ENCODE measurements at regions not wholly inside any gene's neighbourhood (a gene's known extent, or its start where the extent isn't known, plus 50 kb on each side); places are given as distances from the start of the nearest gene placed in this dataset.

DNA sequence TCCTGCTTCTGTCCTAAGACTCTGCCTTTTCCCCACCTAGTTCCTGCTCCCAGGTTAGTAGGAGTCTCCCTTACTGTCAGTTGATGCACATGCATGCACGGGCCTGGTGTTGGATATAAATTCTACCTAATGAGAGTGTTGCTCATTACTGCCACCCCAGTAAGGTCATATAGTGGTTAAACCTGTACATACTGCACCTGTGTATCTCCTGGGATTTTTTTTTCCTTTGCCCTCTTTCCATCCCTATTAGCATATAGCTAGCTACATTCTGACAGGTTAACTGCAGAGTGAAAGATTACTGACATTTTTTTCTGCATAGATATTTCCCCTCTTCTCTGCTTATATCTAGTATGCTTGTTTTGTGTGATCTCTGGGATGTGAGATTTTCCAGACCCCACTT lies 201.5 kb upstream of the PIRT start (continued):
- TF ChIP-seq, protein P1, sequence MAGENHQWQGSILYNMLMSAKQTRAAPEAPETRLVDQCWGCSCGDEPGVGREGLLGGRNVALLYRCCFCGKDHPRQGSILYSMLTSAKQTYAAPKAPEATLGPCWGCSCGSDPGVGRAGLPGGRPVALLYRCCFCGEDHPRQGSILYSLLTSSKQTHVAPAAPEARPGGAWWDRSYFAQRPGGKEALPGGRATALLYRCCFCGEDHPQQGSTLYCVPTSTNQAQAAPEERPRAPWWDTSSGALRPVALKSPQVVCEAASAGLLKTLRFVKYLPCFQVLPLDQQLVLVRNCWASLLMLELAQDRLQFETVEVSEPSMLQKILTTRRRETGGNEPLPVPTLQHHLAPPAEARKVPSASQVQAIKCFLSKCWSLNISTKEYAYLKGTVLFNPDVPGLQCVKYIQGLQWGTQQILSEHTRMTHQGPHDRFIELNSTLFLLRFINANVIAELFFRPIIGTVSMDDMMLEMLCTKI (IDR thresholded peaks at IDR 0.05; ENCODE audit: partially characterized antibody), result no peak
- no peak for TF ChIP-seq TBL1XR1 (IDR thresholded peaks at IDR 0.05; ENCODE audit: low read length in 2 of 2)

DNA sequence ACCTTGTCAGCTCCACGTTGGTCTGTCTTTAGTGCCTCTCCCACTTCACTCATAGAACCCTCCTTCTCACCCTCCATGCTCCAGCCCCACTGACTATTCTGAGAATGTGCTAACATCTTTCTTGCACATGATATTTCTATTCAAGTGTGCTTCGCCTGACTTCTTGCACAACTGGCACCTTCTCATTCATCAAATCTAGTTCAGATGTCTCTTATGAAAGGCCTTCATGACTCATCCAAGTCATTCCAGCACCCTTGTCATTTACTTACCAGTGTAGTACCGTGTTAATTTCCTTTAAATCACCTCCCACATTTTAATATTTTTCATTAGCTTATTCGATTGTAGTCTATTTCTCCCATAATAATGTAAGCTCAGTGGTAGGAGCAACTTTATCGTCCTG lies 197.8 kb upstream of the PIRT start:
- FAIRE-seq, result no peak
- no peak overlapping the region for H2AFZ ChIP-seq (ENCODE audit: low read depth, low read length)
- no peak for TF ChIP-seq BRD4 (IDR thresholded peaks at IDR 0.05)
- TF ChIP-seq NRF1 (conservative IDR thresholded peaks at IDR 0.05 in 1 of 2, IDR thresholded peaks at IDR 0.05 in 1 of 2), result no peak
- TF ChIP-seq SRSF7 (optimal IDR thresholded peaks at IDR 0.05; ENCODE audit: low read depth, low read length), result no peak
- TF ChIP-seq, protein P2, sequence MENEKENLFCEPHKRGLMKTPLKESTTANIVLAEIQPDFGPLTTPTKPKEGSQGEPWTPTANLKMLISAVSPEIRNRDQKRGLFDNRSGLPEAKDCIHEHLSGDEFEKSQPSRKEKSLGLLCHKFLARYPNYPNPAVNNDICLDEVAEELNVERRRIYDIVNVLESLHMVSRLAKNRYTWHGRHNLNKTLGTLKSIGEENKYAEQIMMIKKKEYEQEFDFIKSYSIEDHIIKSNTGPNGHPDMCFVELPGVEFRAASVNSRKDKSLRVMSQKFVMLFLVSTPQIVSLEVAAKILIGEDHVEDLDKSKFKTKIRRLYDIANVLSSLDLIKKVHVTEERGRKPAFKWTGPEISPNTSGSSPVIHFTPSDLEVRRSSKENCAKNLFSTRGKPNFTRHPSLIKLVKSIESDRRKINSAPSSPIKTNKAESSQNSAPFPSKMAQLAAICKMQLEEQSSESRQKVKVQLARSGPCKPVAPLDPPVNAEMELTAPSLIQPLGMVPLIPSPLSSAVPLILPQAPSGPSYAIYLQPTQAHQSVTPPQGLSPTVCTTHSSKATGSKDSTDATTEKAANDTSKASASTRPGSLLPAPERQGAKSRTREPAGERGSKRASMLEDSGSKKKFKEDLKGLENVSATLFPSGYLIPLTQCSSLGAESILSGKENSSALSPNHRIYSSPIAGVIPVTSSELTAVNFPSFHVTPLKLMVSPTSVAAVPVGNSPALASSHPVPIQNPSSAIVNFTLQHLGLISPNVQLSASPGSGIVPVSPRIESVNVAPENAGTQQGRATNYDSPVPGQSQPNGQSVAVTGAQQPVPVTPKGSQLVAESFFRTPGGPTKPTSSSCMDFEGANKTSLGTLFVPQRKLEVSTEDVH (IDR thresholded peaks at IDR 0.05; ENCODE audit: low read depth, partially characterized antibody), result no peak
- no peak for TF ChIP-seq ZNF561 (CRISPR knock-in tag; conservative IDR thresholded peaks at IDR 0.05)
- no peak for TF ChIP-seq CEBPG (CRISPR knock-in tag; IDR thresholded peaks at IDR 0.05)
- no peak for TF ChIP-seq CEBPG (tag; conservative IDR thresholded peaks at IDR 0.05 in 1 of 2, IDR thresholded peaks at IDR 0.05 in 1 of 2)
- TF ChIP-seq, protein P3, sequence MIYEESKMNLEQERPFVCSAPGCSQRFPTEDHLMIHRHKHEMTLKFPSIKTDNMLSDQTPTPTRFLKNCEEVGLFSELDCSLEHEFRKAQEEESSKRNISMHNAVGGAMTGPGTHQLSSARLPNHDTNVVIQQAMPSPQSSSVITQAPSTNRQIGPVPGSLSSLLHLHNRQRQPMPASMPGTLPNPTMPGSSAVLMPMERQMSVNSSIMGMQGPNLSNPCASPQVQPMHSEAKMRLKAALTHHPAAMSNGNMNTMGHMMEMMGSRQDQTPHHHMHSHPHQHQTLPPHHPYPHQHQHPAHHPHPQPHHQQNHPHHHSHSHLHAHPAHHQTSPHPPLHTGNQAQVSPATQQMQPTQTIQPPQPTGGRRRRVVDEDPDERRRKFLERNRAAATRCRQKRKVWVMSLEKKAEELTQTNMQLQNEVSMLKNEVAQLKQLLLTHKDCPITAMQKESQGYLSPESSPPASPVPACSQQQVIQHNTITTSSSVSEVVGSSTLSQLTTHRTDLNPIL (CRISPR knock-in tag; IDR thresholded peaks at IDR 0.05), result no peak
- TF ChIP-seq, protein P4, sequence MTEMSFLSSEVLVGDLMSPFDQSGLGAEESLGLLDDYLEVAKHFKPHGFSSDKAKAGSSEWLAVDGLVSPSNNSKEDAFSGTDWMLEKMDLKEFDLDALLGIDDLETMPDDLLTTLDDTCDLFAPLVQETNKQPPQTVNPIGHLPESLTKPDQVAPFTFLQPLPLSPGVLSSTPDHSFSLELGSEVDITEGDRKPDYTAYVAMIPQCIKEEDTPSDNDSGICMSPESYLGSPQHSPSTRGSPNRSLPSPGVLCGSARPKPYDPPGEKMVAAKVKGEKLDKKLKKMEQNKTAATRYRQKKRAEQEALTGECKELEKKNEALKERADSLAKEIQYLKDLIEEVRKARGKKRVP (CRISPR knock-in tag; IDR thresholded peaks at IDR 0.05), result no peak
- TF ChIP-seq, protein P5, sequence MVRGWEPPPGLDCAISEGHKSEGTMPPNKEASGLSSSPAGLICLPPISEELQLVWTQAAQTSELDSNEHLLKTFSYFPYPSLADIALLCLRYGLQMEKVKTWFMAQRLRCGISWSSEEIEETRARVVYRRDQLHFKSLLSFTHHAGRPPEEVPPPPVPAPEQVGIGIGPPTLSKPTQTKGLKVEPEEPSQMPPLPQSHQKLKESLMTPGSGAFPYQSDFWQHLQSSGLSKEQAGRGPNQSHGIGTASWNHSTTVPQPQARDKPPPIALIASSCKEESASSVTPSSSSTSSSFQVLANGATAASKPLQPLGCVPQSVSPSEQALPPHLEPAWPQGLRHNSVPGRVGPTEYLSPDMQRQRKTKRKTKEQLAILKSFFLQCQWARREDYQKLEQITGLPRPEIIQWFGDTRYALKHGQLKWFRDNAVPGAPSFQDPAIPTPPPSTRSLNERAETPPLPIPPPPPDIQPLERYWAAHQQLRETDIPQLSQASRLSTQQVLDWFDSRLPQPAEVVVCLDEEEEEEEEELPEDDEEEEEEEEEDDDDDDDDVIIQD (CRISPR knock-in tag; IDR thresholded peaks at IDR 0.05), result no peak

More for the DNA sequence above, 197.8 kb upstream of the PIRT start:
- intact Hi-C loops (cut with micrococcal nuclease), result no loop called here
- Histone ChIP-seq H3K9ac (ENCODE audit: insufficient read depth in 1 of 2, low read depth in 2 of 2, low read length in 2 of 2) (no peak overlapping the region), H3K27me3 (ENCODE audit: control insufficient read depth in 2 of 2, insufficient read depth in 2 of 2, low read length in 2 of 2) (no peaks in the 10 kb centered on the region), H3K36me3 (ENCODE audit: control insufficient read depth, insufficient read depth, low read length) (no peaks in the 10 kb centered on the region), H3K4me3 (no peak overlapping the region), H3K4me1 (replicated peaks in 1 of 2; ENCODE audit: control insufficient read depth in 2 of 2, insufficient read depth in 2 of 2, low read length in 2 of 2) (no peaks in the 10 kb centered on the region), H3K27ac (ENCODE audit: extremely low read depth, low read depth, low read length) (no peak overlapping the region), H3K4me2 (ENCODE audit: insufficient read depth, low read length) (no peak overlapping the region), H3K79me2 (ENCODE audit: control insufficient read depth, insufficient read depth, low read length) (no peaks in the 10 kb centered on the region), H3K9me3 (replicated peaks; ENCODE audit: control insufficient read depth, insufficient read depth, low read depth, low read length) (no peaks in the 10 kb centered on the region), H4K20me1 (replicated peaks; ENCODE audit: control insufficient read depth, insufficient read depth, low read length) (no peaks in the 10 kb centered on the region), H3K9me1 (ENCODE audit: control insufficient read depth, insufficient read depth, low read length) (no peaks in the 10 kb centered on the region)
- DNase-seq (ENCODE audit: extremely low read depth in 1 of 4, low spot score in 3 of 4) (no peak), ATAC-seq (no peak)
- POLR2A ChIA-PET, result no interaction called here
- in situ Hi-C loops (cut with MboI), result no loop called here
- CTCF ChIA-PET (ENCODE audit: low intra/inter-chr PET ratio), result no interaction called here
- 0% methylated on average over 4 of the region's 5 CpGs for WGBS (ENCODE audit: insufficient coverage, low coverage, missing lambda C conversion rate)
- no TSS peak for BruUV-seq (replicated peaks)
